Transverse colon (tissue), 4 donors: ENCODE measurements at regions not wholly inside any gene's neighbourhood (a gene's known extent, or its start where the extent isn't known, plus 50 kb on each side); places are given as distances from the start of the nearest gene placed in this dataset.

Experiments used
- POLR2A ChIP-seq: fragments of 450-650 bp; IDR thresholded peaks from one replicate; pipeline ENCODE4 v1.6.1; 2016; ENCODE audit warnings: antibody characterized with exemption, mild to moderate bottlenecking, moderate library complexity
- POLR2AphosphoS5 ChIP-seq, 3 donors: sonication (generic); formaldehyde crosslinking; IDR thresholded peaks; one replicate each; pipeline ENCODE4 v1.6.1; 2016; ENCODE audit warnings: antibody characterized with exemption in 3 of 3
- TF ChIP-seq, protein P1 (sequence below), 5 experiments: fragments of 200-600 bp in 3 of 5; fragments of 450-650 bp in 2 of 5; sonication (generic) in 3 of 5; IDR thresholded peaks; 1 replicate in 2 of 5; 2 replicates in 3 of 5; pipeline ENCODE4 v1.5.1; 2016 to 2017; ENCODE audit warnings: antibody characterized with exemption in 5 of 5, inconsistent platforms in 3 of 5, mild to moderate bottlenecking in 2 of 5, moderate library complexity in 1 of 5

- TF ChIP-seq, protein P1, sequence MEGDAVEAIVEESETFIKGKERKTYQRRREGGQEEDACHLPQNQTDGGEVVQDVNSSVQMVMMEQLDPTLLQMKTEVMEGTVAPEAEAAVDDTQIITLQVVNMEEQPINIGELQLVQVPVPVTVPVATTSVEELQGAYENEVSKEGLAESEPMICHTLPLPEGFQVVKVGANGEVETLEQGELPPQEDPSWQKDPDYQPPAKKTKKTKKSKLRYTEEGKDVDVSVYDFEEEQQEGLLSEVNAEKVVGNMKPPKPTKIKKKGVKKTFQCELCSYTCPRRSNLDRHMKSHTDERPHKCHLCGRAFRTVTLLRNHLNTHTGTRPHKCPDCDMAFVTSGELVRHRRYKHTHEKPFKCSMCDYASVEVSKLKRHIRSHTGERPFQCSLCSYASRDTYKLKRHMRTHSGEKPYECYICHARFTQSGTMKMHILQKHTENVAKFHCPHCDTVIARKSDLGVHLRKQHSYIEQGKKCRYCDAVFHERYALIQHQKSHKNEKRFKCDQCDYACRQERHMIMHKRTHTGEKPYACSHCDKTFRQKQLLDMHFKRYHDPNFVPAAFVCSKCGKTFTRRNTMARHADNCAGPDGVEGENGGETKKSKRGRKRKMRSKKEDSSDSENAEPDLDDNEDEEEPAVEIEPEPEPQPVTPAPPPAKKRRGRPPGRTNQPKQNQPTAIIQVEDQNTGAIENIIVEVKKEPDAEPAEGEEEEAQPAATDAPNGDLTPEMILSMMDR (IDR thresholded peaks at IDR 0.05): no peak
- TF ChIP-seq POLR2AphosphoS5 (IDR thresholded peaks at IDR 0.05) (no peak), POLR2A (no peak)
Measured at GRCh38 chr5:33371660-33372059, 69.1 kb upstream of the TARS1 start.
